H9 (cell line): ENCODE measurements at regions not wholly inside any gene's neighbourhood (a gene's known extent, or its start where the extent isn't known, plus 50 kb on each side); places are given as distances from the start of the nearest gene placed in this dataset.

ENCODE experiments used
- DNase-seq: peaks from one replicate; pipeline ENCODE4 v3.0.0-alpha.2; 2017
- H2AFZ ChIP-seq: one replicate; pipeline ENCODE4 v1.6.1; 2013; ENCODE audit warnings: mild to moderate bottlenecking, low read length, control low read depth, moderate library complexity
- H2AK5ac ChIP-seq: 2 replicates; pipeline ENCODE4 v1.6.1; 2013; ENCODE audit warnings: low read length, control low read depth, mixed read lengths; ENCODE audit not compliant: insufficient read length
- H2BK120ac ChIP-seq: one replicate; pipeline ENCODE4 v1.6.1; 2013; ENCODE audit warnings: low read depth, mild to moderate bottlenecking, low read length, control low read depth, inconsistent platforms; ENCODE audit not compliant: poor library complexity, severe bottlenecking
- H2BK12ac ChIP-seq: 2 replicates; pipeline ENCODE4 v1.6.1; 2013; ENCODE audit warnings: low read length, control low read depth, mixed read lengths, low read depth; ENCODE audit not compliant: insufficient read length
- H2BK15ac ChIP-seq: 2 replicates; pipeline ENCODE4 v1.6.1; 2013; ENCODE audit warnings: low read depth, low read length, control low read depth
- H2BK20ac ChIP-seq: one replicate; pipeline ENCODE4 v1.6.1; 2013; ENCODE audit warnings: low read depth, mild to moderate bottlenecking, low read length, control low read depth, inconsistent platforms; ENCODE audit not compliant: poor library complexity, severe bottlenecking
- H2BK5ac ChIP-seq: 2 replicates; pipeline ENCODE4 v1.6.1; 2013; ENCODE audit warnings: low read length, control low read depth, mixed read lengths; ENCODE audit not compliant: insufficient read length
- H3K14ac ChIP-seq: 2 replicates; pipeline ENCODE4 v1.6.1; 2013; ENCODE audit warnings: low read length, control low read depth; ENCODE audit not compliant: insufficient read depth
- H3K18ac ChIP-seq: 2 replicates; pipeline ENCODE4 v1.6.1; 2013; ENCODE audit warnings: low read depth, mild to moderate bottlenecking, mixed read lengths, low read length, control low read depth; ENCODE audit not compliant: insufficient read length
- H3K23ac ChIP-seq: 2 replicates; pipeline ENCODE4 v1.6.1; 2013; ENCODE audit warnings: low read length, control low read depth, mixed read lengths, low read depth; ENCODE audit not compliant: insufficient read length
- H3K23me2 ChIP-seq: 2 replicates; pipeline ENCODE4 v1.6.1; 2013; ENCODE audit warnings: low read depth, mild to moderate bottlenecking, mixed read lengths, low read length, control low read depth; ENCODE audit not compliant: insufficient read length, poor library complexity, severe bottlenecking
- H3K27ac ChIP-seq: 2 replicates; pipeline ENCODE4 v1.5.1; 2013; ENCODE audit warnings: low read length, control low read depth, mixed read lengths, low read depth; ENCODE audit not compliant: insufficient read length
- H3K27me3 ChIP-seq: 2 replicates; pipeline ENCODE4 v1.6.1; 2013; ENCODE audit warnings: low read length, control low read depth, inconsistent platforms; ENCODE audit not compliant: insufficient read depth
- H3K4ac ChIP-seq: 2 replicates; pipeline ENCODE4 v1.6.1; 2013; ENCODE audit warnings: low read depth, mild to moderate bottlenecking, control low read depth, inconsistent platforms, low read length, moderate library complexity
- H3K4me1 ChIP-seq: 2 replicates; pipeline ENCODE4 v1.6.1; 2013; ENCODE audit warnings: low read length, control low read depth, inconsistent platforms; ENCODE audit not compliant: insufficient read depth
- H3K4me2 ChIP-seq: 2 replicates; pipeline ENCODE4 v1.6.1; 2013; ENCODE audit warnings: low read length, control low read depth, mixed read lengths; ENCODE audit not compliant: insufficient read length, insufficient read depth
- H3K56ac ChIP-seq: 2 replicates; pipeline ENCODE4 v1.6.1; 2013; ENCODE audit warnings: low read depth, mild to moderate bottlenecking, mixed read lengths, low read length, control low read depth; ENCODE audit not compliant: insufficient read length
- H3K79me1 ChIP-seq: 2 replicates; pipeline ENCODE4 v1.6.1; 2013; ENCODE audit warnings: low read depth, mild to moderate bottlenecking, moderate library complexity, low read length, control low read depth, inconsistent platforms; ENCODE audit not compliant: insufficient read depth, poor library complexity, severe bottlenecking
- H3K79me2 ChIP-seq: 2 replicates; pipeline ENCODE4 v1.6.1; 2013; ENCODE audit warnings: low read length, control low read depth, inconsistent platforms; ENCODE audit not compliant: insufficient read depth
- H3K9ac ChIP-seq: 2 replicates; pipeline ENCODE4 v1.6.1; 2013; ENCODE audit warnings: low read length, control low read depth, mixed read lengths; ENCODE audit not compliant: insufficient read length; ENCODE audit errors: extremely low read depth
- H3K9me3 ChIP-seq: one replicate; pipeline ENCODE4 v1.6.1; 2013; ENCODE audit warnings: low read depth, low read length, inconsistent platforms; ENCODE audit not compliant: control insufficient read depth
- H3T11ph ChIP-seq: one replicate; pipeline ENCODE4 v1.6.1; 2013; ENCODE audit warnings: mild to moderate bottlenecking, low read length, control low read depth, inconsistent platforms
- H4K20me1 ChIP-seq: one replicate; pipeline ENCODE4 v1.6.1; 2013; ENCODE audit not compliant: control insufficient read depth, insufficient read length, insufficient read depth
- H4K5ac ChIP-seq: 2 replicates; pipeline ENCODE4 v1.6.1; 2013; ENCODE audit warnings: low read depth, mild to moderate bottlenecking, mixed read lengths, low read length, control low read depth; ENCODE audit not compliant: insufficient read length
- H4K8ac ChIP-seq: replicated peaks from 2 replicates; pipeline ENCODE4 v1.6.1; 2013; ENCODE audit warnings: low read length, control low read depth, mixed read lengths, low read depth; ENCODE audit not compliant: insufficient read length
- H4K91ac ChIP-seq: 2 replicates; pipeline ENCODE4 v1.6.1; 2013; ENCODE audit warnings: low read depth, mild to moderate bottlenecking, moderate library complexity, mixed read lengths, low read length, control low read depth; ENCODE audit not compliant: insufficient read length
- H3K27ac Mint-ChIP-seq, 3 experiments: 2 replicates in 2 of 3; 3 replicates in 1 of 3; pipeline ENCODE4 v1.8.0; 2020 to 2021; ENCODE audit warnings: mixed read lengths in 3 of 3, mild to moderate bottlenecking in 1 of 3, moderate library complexity in 1 of 3
- H3K27me3 Mint-ChIP-seq: 2 replicates; pipeline ENCODE4 v1.8.0; 2021; ENCODE audit warnings: low read depth, mild to moderate bottlenecking, moderate library complexity, mixed read lengths
- H3K36me3 Mint-ChIP-seq, 3 experiments: 2 replicates in 2 of 3; 3 replicates in 1 of 3; pipeline ENCODE4 v1.8.0; 2020 to 2021; ENCODE audit warnings: low read depth in 3 of 3, mixed read lengths in 3 of 3; ENCODE audit not compliant: insufficient read depth in 1 of 3
- H3K4me1 Mint-ChIP-seq, 2 experiments: 2 replicates each; pipeline ENCODE4 v1.8.0; 2020; ENCODE audit warnings: mixed read lengths in 2 of 2
- H3K4me3 Mint-ChIP-seq, 2 experiments: 2 replicates in 1 of 2; 3 replicates in 1 of 2; pipeline ENCODE4 v1.8.0; 2020 to 2021; ENCODE audit warnings: mild to moderate bottlenecking in 2 of 2, mixed read lengths in 2 of 2, moderate library complexity in 1 of 2
- H3K9me3 Mint-ChIP-seq, 2 experiments: 2 replicates in 1 of 2; 3 replicates in 1 of 2; pipeline ENCODE4 v1.8.0; 2020; ENCODE audit warnings: mild to moderate bottlenecking in 2 of 2, mixed read lengths in 2 of 2, moderate library complexity in 1 of 2
- CTCF ChIP-seq: fragments of 200-600 bp; sonication (generic); conservative IDR thresholded peaks from 3 replicates; pipeline ENCODE4 v1.8.0; 2021; ENCODE audit warnings: antibody characterized with exemption, mild to moderate bottlenecking
- WGBS: extraction: QIAGEN DNeasy Blood & Tissue Kit; methylation state at CpG from one replicate; pipeline ENCODE4 v1.1.7; 2013; ENCODE audit warnings: missing lambda C conversion rate, low lambda C conversion rate, mixed read lengths; ENCODE audit not compliant: insufficient read length; ENCODE audit errors: extremely low coverage; 5-methylcytosine and 5-hydroxymethylcytosine counted together

DNA sequence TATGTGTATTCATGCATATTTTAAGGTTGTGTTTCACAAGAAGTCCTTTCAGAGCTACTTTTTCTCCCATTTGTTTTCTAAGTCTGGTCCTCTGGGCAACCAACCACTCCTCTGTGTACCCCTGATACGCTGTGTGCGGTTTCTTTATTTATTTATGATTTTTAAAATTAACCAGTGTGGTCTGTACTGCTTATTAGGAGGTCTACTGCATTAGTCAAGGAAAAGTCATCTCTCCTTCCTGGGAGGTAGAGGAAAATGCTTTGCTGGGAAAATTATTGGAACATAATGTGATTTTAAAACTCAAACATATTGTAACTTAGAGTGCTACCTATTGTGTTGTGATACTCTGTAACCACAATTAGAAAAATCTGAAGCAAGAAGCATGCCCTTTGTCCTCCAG lies 1404.3 kb downstream of the SUCLG1 start:
- no peaks in the 10 kb centered on the region for H3K4me1 ChIP-seq
- H3K27me3 ChIP-seq, result no peaks in the 10 kb centered on the region
- H3K56ac ChIP-seq, result no peak overlapping the region
- H4K20me1 ChIP-seq, result no peaks in the 10 kb centered on the region
- no peak overlapping the region for H2BK5ac ChIP-seq
- H2BK20ac ChIP-seq, result no peak overlapping the region
- H3K79me1 ChIP-seq, result no peaks in the 10 kb centered on the region
- no peak overlapping the region for H3K9ac ChIP-seq
- no CpG with 5 or more reads among the region's 2 CpGs for WGBS
- Mint-ChIP-seq H3K36me3 (peaks cover 8 to 15% (median 13%) of the 10 kb centered on the region in 3 experiments), H3K4me1 (no peaks in the 10 kb centered on the region), H3K4me3 (no peak overlapping the region), H3K9me3 (peaks cover 17 to 19% of the 10 kb centered on the region in 2 experiments), H3K27me3 (no peaks in the 10 kb centered on the region), H3K27ac (no peak overlapping the region)
- H4K8ac ChIP-seq, result no peak overlapping the region
- H3K23ac ChIP-seq, result no peak overlapping the region
- H2BK120ac ChIP-seq, result no peak overlapping the region
- no peak overlapping the region for H3K18ac ChIP-seq
- no peak overlapping the region for H2BK15ac ChIP-seq
- no peak overlapping the region for H2AK5ac ChIP-seq
- H3T11ph ChIP-seq, result no peak overlapping the region
- no peak overlapping the region for H2BK12ac ChIP-seq
- no peak overlapping the region for H3K4ac ChIP-seq
- no peak overlapping the region for H4K91ac ChIP-seq
- no peaks in the 10 kb centered on the region for H3K9me3 ChIP-seq
- no peak overlapping the region for H3K27ac ChIP-seq
- H4K5ac ChIP-seq, result no peak overlapping the region
- H3K23me2 ChIP-seq, result no peaks in the 10 kb centered on the region
- no peak overlapping the region for H2AFZ ChIP-seq
- H3K14ac ChIP-seq, result no peak overlapping the region
- TF ChIP-seq CTCF, result no peak
- no peak for DNase-seq
- H3K79me2 ChIP-seq, result no peaks in the 10 kb centered on the region
- no peak overlapping the region for H3K4me2 ChIP-seq
